Stimulated activated CD4-positive, alpha-beta T cell treated with anti-CD3 and anti-CD28 coated beads, TNF-alpha, amount 100 ng/mL, for 48 hours (primary cell): ENCODE measurements at regions not wholly inside any gene's neighbourhood (a gene's known extent, or its start where the extent isn't known, plus 50 kb on each side); places are given as distances from the start of the nearest gene placed in this dataset.

Experiments
- DNase-seq, 3 donors: peaks; one replicate each; pipeline ENCODE4 v3.0.0-alpha.2; 2020; ENCODE audit warnings: low read depth in 3 of 3

GRCh38 chr6:141165002-141165665 is 967.6 kb upstream of the GJE1 start:
- DNase-seq = no peak

- DNase-seq = no peak
Observed at GRCh38 chr6:141164042-141164743, 968.5 kb upstream of the GJE1 start.

- no peak for DNase-seq
Observed at GRCh38 chr6:141163107-141163506, 969.6 kb upstream of the GJE1 start.

- no peak for DNase-seq
Observed at GRCh38 chr6:141158740-141159139, 974.0 kb upstream of the GJE1 start.

GRCh38 chr6:141153563-141153962 is 979.2 kb upstream of the GJE1 start:
- no peak for DNase-seq

- DNase-seq = no peak
Observed at GRCh38 chr6:141152951-141153350, 979.8 kb upstream of the GJE1 start.

GRCh38 chr6:141151710-141152417 is 980.9 kb upstream of the GJE1 start:
- DNase-seq = no peak

- DNase-seq = no peak
Observed at GRCh38 chr6:141141870-141142269, 990.9 kb upstream of the GJE1 start.

GRCh38 chr6:141140905-141141304 is 991.8 kb upstream of the GJE1 start:
- DNase-seq = no peak

GRCh38 chr6:141139461-141139860 is 993.3 kb upstream of the GJE1 start:
- DNase-seq = no peak

- no peak for DNase-seq
Observed at GRCh38 chr6:141134723-141135122, 998.0 kb upstream of the GJE1 start.

GRCh38 chr6:141133836-141134235 is 998.9 kb upstream of the GJE1 start:
- DNase-seq = no peak

GRCh38 chr6:141133346-141133745 is 999.4 kb upstream of the GJE1 start:
- DNase-seq = no peak

GRCh38 chr6:141131616-141132015 is 1001.1 kb upstream of the GJE1 start:
- no peak for DNase-seq

- no peak for DNase-seq
Observed at GRCh38 chr6:141123497-141123896, 1009.2 kb upstream of the GJE1 start.

- no peak for DNase-seq
Observed at GRCh38 chr6:141123049-141123448, 1009.7 kb upstream of the GJE1 start.

GRCh38 chr6:141118991-141119390 is 1013.7 kb upstream of the GJE1 start:
- no peak for DNase-seq

GRCh38 chr6:141117874-141118273 is 1014.9 kb upstream of the GJE1 start:
- no peak for DNase-seq

- DNase-seq = no peak
Observed at GRCh38 chr6:141110481-141110880, 1022.2 kb upstream of the GJE1 start.

GRCh38 chr6:141107591-141108160 is 1025.0 kb upstream of the GJE1 start:
- no peak for DNase-seq

GRCh38 chr6:141105481-141105880 is 1027.2 kb upstream of the GJE1 start:
- DNase-seq = no peak

GRCh38 chr6:141103246-141103645 is 1029.5 kb upstream of the GJE1 start:
- no peak for DNase-seq

- DNase-seq = no peak
Observed at GRCh38 chr6:141097471-141097870, 1035.3 kb upstream of the GJE1 start.
